ENCODE measurements at regions not wholly inside any gene's neighbourhood (a gene's known extent, or its start where the extent isn't known, plus 50 kb on each side); places are given as distances from the start of the nearest gene placed in this dataset.

- H3K4me1 ChIP-seq (ENCODE audit: insufficient read depth, low read length), result peaks cover 36% of the 10 kb centered on the region
- no peak overlapping the region for H3K9ac ChIP-seq (ENCODE audit: low read length)
- ATAC-seq, result no peak
- no peaks in the 10 kb centered on the region for H3K79me2 ChIP-seq (ENCODE audit: low read length)
- H3K4me3 ChIP-seq (ENCODE audit: low read length), result no peak overlapping the region
- no peak overlapping the region for H3K27ac ChIP-seq (ENCODE audit: low read length)
- no peak overlapping the region for H2AFZ ChIP-seq (ENCODE audit: low read length)
- H3K4me2 ChIP-seq (ENCODE audit: low read length), result no peak overlapping the region
- intact Hi-C loops (cut with micrococcal nuclease), result loop anchor here (10.0 kb wide), 1 partner anchor 323 kb away; no protein-coding TSS in a partner anchor
- no peaks in the 10 kb centered on the region for H4K20me1 ChIP-seq (ENCODE audit: low read length)
- H3F3A ChIP-seq (ENCODE audit: low read length, unreplicated experiment), result no peaks in the 10 kb centered on the region
- BruUV-seq (replicated peaks), result no TSS peak
- no peaks in the 10 kb centered on the region for H3K9me2 ChIP-seq (replicated peaks; ENCODE audit: low read length)
- no peaks in the 10 kb centered on the region for H3K36me3 ChIP-seq (ENCODE audit: low read depth, low read length)
- TF ChIP-seq EZH2 (IDR thresholded peaks at IDR 0.05; ENCODE audit: low read length, unreplicated experiment) (no peak), EZH2phosphoT487 (IDR thresholded peaks at IDR 0.05; ENCODE audit: borderline replicate concordance, low read length) (no peak), CTCF (conservative IDR thresholded peaks at IDR 0.05; ENCODE audit: low read depth, low read length) (no peak)
- POLR2A ChIA-PET (ENCODE audit: unreplicated experiment), result no interaction called here
- DNase-seq, result no peak
- CTCF ChIA-PET, result no interaction called here
- no peaks in the 10 kb centered on the region for H3K9me3 ChIP-seq (ENCODE audit: low read length)
- H3K27me3 ChIP-seq (ENCODE audit: low read length), result no peaks in the 10 kb centered on the region
Measured at GRCh38 chr5:133877351-133878235, 90.8 kb downstream of the C5orf15 start.

DNA sequence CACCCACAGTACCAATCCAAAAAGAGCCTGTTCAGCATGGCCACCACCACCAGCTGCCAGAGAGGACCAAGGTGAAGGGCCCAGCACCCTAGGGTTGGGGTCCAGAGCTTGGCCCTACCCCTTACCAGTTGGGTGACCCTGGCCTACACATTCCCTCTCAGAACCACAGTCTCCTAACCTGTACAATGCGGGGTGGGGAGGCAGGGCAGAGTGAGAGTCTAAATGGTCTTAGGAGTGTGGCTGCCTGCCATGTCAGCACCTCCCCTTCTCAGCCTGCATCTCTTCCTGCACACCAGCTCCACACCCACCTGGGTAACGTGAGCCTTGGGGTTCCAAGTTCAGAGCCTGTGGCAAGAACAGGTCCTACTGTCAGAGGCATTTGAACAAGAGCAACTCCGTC lies 92.2 kb downstream of the C5orf15 start:
- H2AFZ ChIP-seq (ENCODE audit: low read length), result no peak overlapping the region
- no peaks in the 10 kb centered on the region for H3K79me2 ChIP-seq (ENCODE audit: low read length)
- ChIA-PET POLR2A (ENCODE audit: unreplicated experiment) (no interaction called here), CTCF (no interaction called here)
- TF ChIP-seq EZH2 (IDR thresholded peaks at IDR 0.05; ENCODE audit: low read length, unreplicated experiment) (no peak), EZH2phosphoT487 (IDR thresholded peaks at IDR 0.05; ENCODE audit: borderline replicate concordance, low read length) (no peak), CTCF (conservative IDR thresholded peaks at IDR 0.05; ENCODE audit: low read depth, low read length) (no peak)
- no peaks in the 10 kb centered on the region for H3K27me3 ChIP-seq (ENCODE audit: low read length)
- H3K36me3 ChIP-seq (ENCODE audit: low read depth, low read length), result no peaks in the 10 kb centered on the region
- H4K20me1 ChIP-seq (ENCODE audit: low read length), result no peaks in the 10 kb centered on the region
- no peak overlapping the region for H3K9ac ChIP-seq (ENCODE audit: low read length)
- no peaks in the 10 kb centered on the region for H3K9me2 ChIP-seq (replicated peaks; ENCODE audit: low read length)
- BruUV-seq (replicated peaks), result no TSS peak
- peak overlapping the region; percentile 28; the same call in 1 of the 2 replicates for H3K4me2 ChIP-seq (ENCODE audit: low read length)
- peak; percentile 45 for DNase-seq
- intact Hi-C loops (cut with micrococcal nuclease), result loop anchor here (10.0 kb wide), 1 partner anchor 321 kb away; no protein-coding TSS in a partner anchor
- H3K4me3 ChIP-seq (ENCODE audit: low read length), result no peak overlapping the region
- ATAC-seq, result no peak
- peaks cover 42% of the 10 kb centered on the region for H3K4me1 ChIP-seq (ENCODE audit: insufficient read depth, low read length)
- 0 out of 2 replicates have a peak overlapping the region, but pooled peaks have one; percentile 16 for H3K27ac ChIP-seq (ENCODE audit: low read length)
- no peaks in the 10 kb centered on the region for H3F3A ChIP-seq (ENCODE audit: low read length, unreplicated experiment)
- H3K9me3 ChIP-seq (ENCODE audit: low read length), result no peaks in the 10 kb centered on the region

GRCh38 chr5:133875179-133875578 lies 93.2 kb downstream of the C5orf15 start:
- no peak overlapping the region for H3K4me3 ChIP-seq (ENCODE audit: low read length)
- peak overlapping the region; percentile 69; the same call in 1 of the 2 replicates for H3K27ac ChIP-seq (ENCODE audit: low read length)
- H2AFZ ChIP-seq (ENCODE audit: low read length), result no peak overlapping the region
- no peak for TF ChIP-seq EZH2phosphoT487 (IDR thresholded peaks at IDR 0.05; ENCODE audit: borderline replicate concordance, low read length)
- no peak for TF ChIP-seq CTCF (conservative IDR thresholded peaks at IDR 0.05; ENCODE audit: low read depth, low read length)
- no peak for TF ChIP-seq EZH2 (IDR thresholded peaks at IDR 0.05; ENCODE audit: low read length, unreplicated experiment)
- H3F3A ChIP-seq (ENCODE audit: low read length, unreplicated experiment), result no peaks in the 10 kb centered on the region
- DNase-seq, result no peak
- H3K27me3 ChIP-seq (ENCODE audit: low read length), result no peaks in the 10 kb centered on the region
- no TSS peak for BruUV-seq (replicated peaks)
- no peak overlapping the region for H3K4me2 ChIP-seq (ENCODE audit: low read length)
- H3K9ac ChIP-seq (ENCODE audit: low read length), result no peak overlapping the region
- H3K9me2 ChIP-seq (replicated peaks; ENCODE audit: low read length), result no peaks in the 10 kb centered on the region
- no peak for ATAC-seq
- peaks cover 52% of the 10 kb centered on the region for H3K4me1 ChIP-seq (ENCODE audit: insufficient read depth, low read length)
- H4K20me1 ChIP-seq (ENCODE audit: low read length), result no peaks in the 10 kb centered on the region
- no peaks in the 10 kb centered on the region for H3K36me3 ChIP-seq (ENCODE audit: low read depth, low read length)
- ChIA-PET POLR2A (ENCODE audit: unreplicated experiment) (no interaction called here), CTCF (no interaction called here)
- intact Hi-C loops (cut with micrococcal nuclease), result loop anchor here (10.0 kb wide), 1 partner anchor 320 kb away; no protein-coding TSS in a partner anchor
- H3K9me3 ChIP-seq (ENCODE audit: low read length), result no peaks in the 10 kb centered on the region
- no peaks in the 10 kb centered on the region for H3K79me2 ChIP-seq (ENCODE audit: low read length)

Data from PC-3 (cell line).